ENCODE measurements at regions not wholly inside any gene's neighbourhood (a gene's known extent, or its start where the extent isn't known, plus 50 kb on each side); places are given as distances from the start of the nearest gene placed in this dataset.

DNA sequence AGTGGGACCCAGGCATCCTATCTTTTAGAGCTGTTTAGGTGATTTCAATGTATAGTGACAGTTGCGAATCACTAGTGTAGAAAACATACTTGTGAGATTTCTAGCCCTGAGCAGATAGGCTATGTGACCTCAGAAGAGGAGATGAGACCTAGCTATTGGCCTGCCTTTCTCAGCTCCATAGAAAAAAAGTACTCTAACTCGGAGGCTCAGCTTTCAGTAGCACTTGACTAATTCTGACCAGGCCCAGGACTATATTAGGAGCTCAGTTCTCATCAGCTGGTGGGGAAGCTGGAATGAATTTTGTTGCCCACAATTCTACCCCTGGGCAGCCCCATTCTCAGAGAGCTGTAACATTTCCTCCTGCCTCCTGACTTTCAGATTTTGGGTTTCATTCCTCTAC, 179.9 kb upstream of the NAMPT start:
- no TSS peak for BruUV-seq (replicated peaks)
- POLR2A ChIA-PET: interaction anchor here (0.9 kb wide), 1 partner anchor 288 kb away, joined by 4 read pairs; no protein-coding TSS in a partner anchor
- Histone ChIP-seq H3K9me2 (ENCODE audit: insufficient read depth) (no peaks in the 10 kb centered on the region), H3K4me2 (ENCODE audit: low read length) (no peak overlapping the region), H3K27ac (ENCODE audit: low read depth, low read length) (no peak overlapping the region), H3K79me2 (ENCODE audit: insufficient read depth, low read length) (no peaks in the 10 kb centered on the region), H3K4me1 (ENCODE audit: control insufficient read depth in 1 of 2, insufficient read depth in 2 of 2, low read length in 2 of 2) (peaks cover 11 to 26% of the 10 kb centered on the region in 2 experiments; a peak in 3 of 4 replicates), H4K20me1 (ENCODE audit: insufficient read depth) (no peaks in the 10 kb centered on the region), H3K9ac (ENCODE audit: low read length) (no peak overlapping the region), H3K9me3 (ENCODE audit: control insufficient read depth in 1 of 2, insufficient read depth in 1 of 2, low read depth in 1 of 2, low read length in 2 of 2) (no peaks in the 10 kb centered on the region), H3K27me3 (ENCODE audit: insufficient read depth, low read length) (no peaks in the 10 kb centered on the region), H2AFZ (ENCODE audit: low read depth, low read length, poor library complexity, severe bottlenecking) (no peak overlapping the region), H3K4me3 (replicated peaks in 1 of 2; ENCODE audit: low read depth in 1 of 2, low read length in 2 of 2) (no peak overlapping the region), H3K36me3 (ENCODE audit: control insufficient read depth in 1 of 2, insufficient read depth in 2 of 2, low read length in 2 of 2) (no peaks in the 10 kb centered on the region)
- ATAC-seq (no peak), DNase-seq (ENCODE audit: low read depth, low spot score) (no peak)
- CTCF ChIA-PET: interaction anchor here (1.2 to 1.5 kb wide), 2 partner anchors 285 to 287 kb away, joined by 3 to 8 read pairs; no protein-coding TSS in a partner anchor
- RAD21 ChIA-PET (ENCODE audit: low non-redundant PET in 1 of 2, low total read pairs in 2 of 2, uncharacterized antibody in 2 of 2, unreplicated experiment in 2 of 2): no interaction called here
- intact Hi-C loops (cut with micrococcal nuclease): loop anchor here (5.0 kb wide), 2 partner anchors 177 to 273 kb away; no protein-coding TSS in a partner anchor
- no peak for TF ChIP-seq SRF (IDR thresholded peaks at IDR 0.05; ENCODE audit: low read depth)
- TF ChIP-seq, protein P1, sequence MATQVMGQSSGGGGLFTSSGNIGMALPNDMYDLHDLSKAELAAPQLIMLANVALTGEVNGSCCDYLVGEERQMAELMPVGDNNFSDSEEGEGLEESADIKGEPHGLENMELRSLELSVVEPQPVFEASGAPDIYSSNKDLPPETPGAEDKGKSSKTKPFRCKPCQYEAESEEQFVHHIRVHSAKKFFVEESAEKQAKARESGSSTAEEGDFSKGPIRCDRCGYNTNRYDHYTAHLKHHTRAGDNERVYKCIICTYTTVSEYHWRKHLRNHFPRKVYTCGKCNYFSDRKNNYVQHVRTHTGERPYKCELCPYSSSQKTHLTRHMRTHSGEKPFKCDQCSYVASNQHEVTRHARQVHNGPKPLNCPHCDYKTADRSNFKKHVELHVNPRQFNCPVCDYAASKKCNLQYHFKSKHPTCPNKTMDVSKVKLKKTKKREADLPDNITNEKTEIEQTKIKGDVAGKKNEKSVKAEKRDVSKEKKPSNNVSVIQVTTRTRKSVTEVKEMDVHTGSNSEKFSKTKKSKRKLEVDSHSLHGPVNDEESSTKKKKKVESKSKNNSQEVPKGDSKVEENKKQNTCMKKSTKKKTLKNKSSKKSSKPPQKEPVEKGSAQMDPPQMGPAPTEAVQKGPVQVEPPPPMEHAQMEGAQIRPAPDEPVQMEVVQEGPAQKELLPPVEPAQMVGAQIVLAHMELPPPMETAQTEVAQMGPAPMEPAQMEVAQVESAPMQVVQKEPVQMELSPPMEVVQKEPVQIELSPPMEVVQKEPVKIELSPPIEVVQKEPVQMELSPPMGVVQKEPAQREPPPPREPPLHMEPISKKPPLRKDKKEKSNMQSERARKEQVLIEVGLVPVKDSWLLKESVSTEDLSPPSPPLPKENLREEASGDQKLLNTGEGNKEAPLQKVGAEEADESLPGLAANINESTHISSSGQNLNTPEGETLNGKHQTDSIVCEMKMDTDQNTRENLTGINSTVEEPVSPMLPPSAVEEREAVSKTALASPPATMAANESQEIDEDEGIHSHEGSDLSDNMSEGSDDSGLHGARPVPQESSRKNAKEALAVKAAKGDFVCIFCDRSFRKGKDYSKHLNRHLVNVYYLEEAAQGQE (IDR thresholded peaks at IDR 0.05; ENCODE audit: low read depth): no peak
- no peak for TF ChIP-seq EGR1 (IDR thresholded peaks at IDR 0.05; ENCODE audit: low read depth)
- no peak for TF ChIP-seq CEBPB (IDR thresholded peaks at IDR 0.05; ENCODE audit: low read depth)

Data from HCT116 (cell line).